Stimulated activated CD8-positive, alpha-beta memory T cell treated with anti-CD3 and anti-CD28 coated beads, Interleukin-15, amount 100 ng/mL, for 48 hours (primary cell): ENCODE measurements at regions not wholly inside any gene's neighbourhood (a gene's known extent, or its start where the extent isn't known, plus 50 kb on each side); places are given as distances from the start of the nearest gene placed in this dataset.

Experiments used
- DNase-seq, 2 donors: peaks; one replicate each; pipeline ENCODE4 v3.0.0-alpha.2; 2020; ENCODE audit warnings: low read depth in 2 of 2

- DNase-seq: no peak
These were observed 212.1 kb upstream of the TNRC6C start for GRCh38 chr17:77746393-77746792.

- no peak for DNase-seq
These were observed 211.5 kb upstream of the TNRC6C start for GRCh38 chr17:77746896-77747554.

GRCh38 chr17:77748436-77748835 lies 210.1 kb upstream of the TNRC6C start:
- no peak for DNase-seq

- no peak for DNase-seq
These were observed 209.2 kb upstream of the TNRC6C start for GRCh38 chr17:77749321-77749751.

GRCh38 chr17:77749989-77750388 lies 208.5 kb upstream of the TNRC6C start:
- no peak for DNase-seq

GRCh38 chr17:77750427-77751043 lies 208.0 kb upstream of the TNRC6C start:
- no peak for DNase-seq

GRCh38 chr17:77753246-77753645 lies 205.3 kb upstream of the TNRC6C start:
- no peak for DNase-seq

GRCh38 chr17:77753691-77754245 lies 204.7 kb upstream of the TNRC6C start:
- DNase-seq: no peak

- DNase-seq: no peak
These were observed 203.5 kb upstream of the TNRC6C start for GRCh38 chr17:77754956-77755355.

GRCh38 chr17:77755410-77755963 lies 203.0 kb upstream of the TNRC6C start:
- no peak for DNase-seq

- no peak for DNase-seq
These were observed 202.5 kb upstream of the TNRC6C start for GRCh38 chr17:77756028-77756427.

GRCh38 chr17:77756846-77757560 lies 201.5 kb upstream of the TNRC6C start:
- no peak for DNase-seq

- DNase-seq: no peak
These were observed 201.0 kb upstream of the TNRC6C start for GRCh38 chr17:77757561-77757898.

GRCh38 chr17:77763023-77763422 lies 195.5 kb upstream of the TNRC6C start:
- no peak for DNase-seq

- DNase-seq: no peak
These were observed 194.9 kb upstream of the TNRC6C start for GRCh38 chr17:77763575-77763974.

- no peak for DNase-seq
These were observed 193.2 kb upstream of the TNRC6C start for GRCh38 chr17:77765292-77765691.

GRCh38 chr17:77767148-77767547 lies 191.4 kb upstream of the TNRC6C start:
- no peak for DNase-seq

GRCh38 chr17:77768248-77768852 lies 190.2 kb upstream of the TNRC6C start:
- no peak for DNase-seq

GRCh38 chr17:77769215-77769614 lies 189.3 kb upstream of the TNRC6C start:
- no peak for DNase-seq

- DNase-seq: no peak
These were observed 188.7 kb upstream of the TNRC6C start for GRCh38 chr17:77769762-77770161.

- no peak for DNase-seq
These were observed 188.0 kb upstream of the TNRC6C start for GRCh38 chr17:77770331-77771105.
